ENCODE measurements at regions not wholly inside any gene's neighbourhood (a gene's known extent, or its start where the extent isn't known, plus 50 kb on each side); places are given as distances from the start of the nearest gene placed in this dataset.
"Not testable (repeated sequence)": the region's sequence is repeated elsewhere in the genome, so short reads cannot be mapped to it uniquely, and the experiment has no call there.

DNA sequence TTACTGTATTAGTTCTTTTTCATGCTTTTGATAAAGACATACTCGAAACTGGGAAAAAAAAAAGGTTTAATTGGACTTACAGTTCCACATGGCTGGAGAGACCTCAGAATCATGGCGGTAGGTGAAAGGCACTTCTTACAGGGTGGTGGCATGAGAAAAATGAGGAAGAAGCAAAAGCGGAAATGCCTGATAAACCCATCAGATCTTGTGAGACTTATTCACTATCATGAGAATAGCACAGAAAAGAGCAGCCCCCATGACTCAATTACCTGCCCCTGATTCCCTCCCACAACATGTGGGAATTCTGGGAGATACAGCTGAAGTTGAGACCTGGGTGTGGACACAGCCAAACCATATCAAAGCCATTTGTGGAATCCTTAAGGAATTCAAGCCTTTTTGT, 1238.9 kb downstream of the ADGRL3 start:
- no peak overlapping the region for H3K4me3 Mint-ChIP-seq
- H3K27ac Mint-ChIP-seq: no peak overlapping the region
- H3K27me3 Mint-ChIP-seq: no peaks in the 10 kb centered on the region
- H3K4me1 Mint-ChIP-seq (ENCODE audit: low read depth): no peaks in the 10 kb centered on the region
- no peaks in the 10 kb centered on the region for H3K36me3 Mint-ChIP-seq
- H3K9me3 Mint-ChIP-seq (ENCODE audit: low read depth): peaks cover 24% of the 10 kb centered on the region

DNA sequence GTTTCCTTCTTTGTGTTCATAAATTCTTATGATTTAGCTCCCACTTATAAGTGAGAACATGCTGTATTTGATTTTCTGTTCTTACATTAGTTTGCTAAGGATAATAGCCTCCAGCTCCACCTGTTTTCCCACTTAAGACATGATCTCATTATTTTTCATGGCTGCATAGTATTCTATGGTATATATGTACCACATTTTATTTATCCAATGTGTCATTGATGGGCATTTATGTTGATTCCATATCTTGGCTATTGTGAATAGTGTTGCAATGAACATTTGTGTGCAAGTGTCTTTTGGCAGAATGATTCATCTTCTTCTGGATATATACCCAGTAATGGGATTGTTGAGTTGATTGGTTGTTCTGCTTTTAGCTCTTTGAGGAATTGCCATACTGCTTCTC, 1234.8 kb downstream of the ADGRL3 start:
- H3K36me3 Mint-ChIP-seq: no peaks in the 10 kb centered on the region
- H3K4me3 Mint-ChIP-seq: no peak overlapping the region
- H3K27me3 Mint-ChIP-seq: no peaks in the 10 kb centered on the region

DNA sequence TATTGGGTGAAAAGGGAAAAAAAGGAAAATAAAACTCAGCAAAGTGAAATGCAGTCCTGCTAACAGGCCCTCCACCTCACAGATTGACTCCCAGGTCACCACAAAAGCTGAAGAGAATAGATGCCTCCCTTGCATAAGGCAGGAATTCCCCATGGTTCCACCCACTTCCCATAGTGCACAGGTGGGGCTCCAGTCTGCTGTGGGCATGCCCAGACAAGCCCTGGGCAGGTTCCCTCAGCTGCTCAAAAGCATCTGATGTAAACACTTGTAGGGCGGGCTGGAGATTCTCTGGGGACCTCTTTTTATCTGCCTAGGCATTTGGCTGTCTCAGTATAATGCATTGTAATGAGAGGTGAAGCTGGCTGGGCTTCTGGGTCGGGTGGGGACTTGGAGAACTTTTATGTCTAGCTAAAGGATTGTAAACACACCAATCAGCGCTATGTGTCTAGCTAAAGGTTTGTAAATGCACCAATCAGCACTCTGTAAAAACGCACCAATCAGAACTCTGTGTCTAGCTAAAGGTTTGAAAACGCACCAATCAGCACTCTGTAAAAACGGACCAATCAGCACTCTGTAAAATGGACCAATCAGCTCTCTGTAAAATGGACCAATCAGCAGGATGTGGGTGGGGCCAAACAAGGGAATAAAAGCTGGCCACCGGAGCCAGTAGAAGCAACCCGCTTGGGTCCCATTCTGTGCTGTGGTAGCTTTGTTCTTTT, 1231.5 kb downstream of the ADGRL3 start:
- H3K4me1 Mint-ChIP-seq (ENCODE audit: low read depth); H3K27ac Mint-ChIP-seq; H3K27me3 Mint-ChIP-seq; H3K36me3 Mint-ChIP-seq; H3K4me3 Mint-ChIP-seq: not testable (repeated sequence)
- peaks cover 23% of the 10 kb centered on the region for H3K9me3 Mint-ChIP-seq (ENCODE audit: low read depth)

More for the DNA sequence above, 1234.8 kb downstream of the ADGRL3 start:
- no peaks in the 10 kb centered on the region for H3K4me1 Mint-ChIP-seq (ENCODE audit: low read depth)
- H3K9me3 Mint-ChIP-seq (ENCODE audit: low read depth): peaks cover 19% of the 10 kb centered on the region
- no peak overlapping the region for H3K27ac Mint-ChIP-seq

DNA sequence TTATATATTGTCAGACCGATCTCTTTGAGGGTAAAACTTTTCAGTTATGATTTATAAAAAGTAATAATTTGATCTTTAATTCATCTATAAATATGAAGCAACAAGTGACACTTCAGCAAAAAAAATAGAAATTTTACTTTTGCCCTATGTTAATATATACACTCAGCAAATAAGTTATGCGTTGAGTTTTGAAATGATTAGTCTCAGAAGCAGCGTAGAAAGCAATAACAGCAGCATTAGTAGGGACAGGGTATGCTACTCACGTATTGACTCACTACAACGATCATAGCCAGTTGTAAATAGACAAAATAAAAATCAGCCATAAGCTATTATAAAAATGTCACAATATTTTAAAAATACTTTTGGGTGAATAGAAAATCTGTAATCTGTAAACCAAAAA, 1229.2 kb downstream of the ADGRL3 start:
- H3K4me1 Mint-ChIP-seq (ENCODE audit: low read depth): no peaks in the 10 kb centered on the region
- no peaks in the 10 kb centered on the region for H3K27me3 Mint-ChIP-seq
- peaks cover 14% of the 10 kb centered on the region for H3K9me3 Mint-ChIP-seq (ENCODE audit: low read depth)
- no peaks in the 10 kb centered on the region for H3K36me3 Mint-ChIP-seq
- H3K4me3 Mint-ChIP-seq: no peak overlapping the region
- no peak overlapping the region for H3K27ac Mint-ChIP-seq

DNA sequence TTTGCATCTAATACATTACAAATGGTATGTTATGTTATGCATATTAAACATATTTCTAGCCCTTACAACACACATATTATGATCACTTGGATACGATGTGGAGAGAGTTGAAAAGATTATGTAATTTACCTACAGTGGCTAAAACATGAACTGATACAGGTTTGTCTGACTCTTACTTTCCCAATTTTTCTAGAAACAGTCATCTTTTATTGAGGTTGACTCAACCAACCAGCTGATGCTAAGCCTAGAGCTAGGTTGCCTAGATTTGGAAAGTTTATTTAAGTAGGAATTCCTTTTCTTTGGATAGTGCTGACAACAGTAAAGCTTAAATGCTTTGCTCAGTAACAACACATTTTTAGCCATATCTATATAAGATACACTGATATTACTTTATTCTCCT, 1215.1 kb downstream of the ADGRL3 start:
- Mint-ChIP-seq H3K36me3 (no peaks in the 10 kb centered on the region), H3K9me3 (ENCODE audit: low read depth) (no peaks in the 10 kb centered on the region), H3K4me1 (ENCODE audit: low read depth) (no peaks in the 10 kb centered on the region), H3K4me3 (no peak overlapping the region), H3K27me3 (no peaks in the 10 kb centered on the region), H3K27ac (no peak overlapping the region)

DNA sequence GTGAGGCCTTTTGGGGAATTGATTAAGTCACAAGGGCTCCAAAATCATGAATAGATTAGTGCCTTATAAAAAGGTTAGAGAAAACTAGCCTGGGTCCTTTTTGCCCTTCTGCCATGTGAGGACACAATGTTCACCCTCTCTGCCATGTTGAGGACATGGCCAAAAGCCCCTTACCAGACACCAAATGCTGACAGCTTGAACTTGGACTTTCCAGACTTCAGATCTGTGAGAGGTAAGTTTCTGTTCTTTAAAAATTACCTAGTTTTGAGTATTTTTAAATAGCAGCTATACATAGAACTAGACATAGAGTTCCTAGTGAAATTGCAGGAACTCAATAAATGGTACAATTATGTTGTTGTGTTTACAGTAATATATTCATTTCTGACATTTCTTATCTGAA, 1214.4 kb downstream of the ADGRL3 start:
- Mint-ChIP-seq H3K27ac (no peak overlapping the region), H3K27me3 (no peaks in the 10 kb centered on the region), H3K4me3 (no peak overlapping the region), H3K36me3 (no peaks in the 10 kb centered on the region), H3K9me3 (ENCODE audit: low read depth) (no peaks in the 10 kb centered on the region), H3K4me1 (ENCODE audit: low read depth) (no peaks in the 10 kb centered on the region)

DNA sequence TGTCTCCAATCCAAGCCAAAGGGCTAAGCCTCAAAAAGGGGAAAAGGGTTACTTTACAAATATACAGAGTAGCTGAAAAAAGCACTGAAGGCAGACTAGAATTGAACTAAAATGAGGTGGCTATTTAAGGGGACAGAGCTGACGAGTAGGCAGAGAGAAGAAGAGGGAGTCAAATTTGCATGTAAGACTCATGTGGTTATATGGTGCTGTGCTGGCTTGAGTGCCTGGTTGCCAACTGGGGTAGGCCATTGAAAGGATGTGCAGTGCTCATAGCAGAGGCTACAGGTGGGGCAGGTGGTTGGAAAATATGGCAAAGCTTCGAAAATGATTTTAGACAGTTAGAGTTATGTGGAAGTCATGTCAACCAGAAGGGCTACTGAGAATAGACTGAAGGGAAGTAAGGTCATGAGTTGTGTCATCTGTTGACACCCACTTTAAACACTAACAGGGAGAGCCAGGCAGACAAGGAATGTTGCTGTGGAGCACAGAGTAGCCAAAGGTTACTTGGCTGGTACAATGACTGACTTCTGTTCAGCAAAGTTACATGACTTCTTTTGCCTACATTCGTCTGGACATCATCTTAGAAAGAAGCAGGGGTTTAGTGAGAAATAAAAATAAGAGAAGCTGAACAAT, 1210.4 kb downstream of the ADGRL3 start:
- H3K4me1 Mint-ChIP-seq (ENCODE audit: low read depth): no peaks in the 10 kb centered on the region
- H3K4me3 Mint-ChIP-seq: no peak overlapping the region
- no peaks in the 10 kb centered on the region for H3K9me3 Mint-ChIP-seq (ENCODE audit: low read depth)
- no peak overlapping the region for H3K27ac Mint-ChIP-seq
- H3K27me3 Mint-ChIP-seq: no peaks in the 10 kb centered on the region
- no peaks in the 10 kb centered on the region for H3K36me3 Mint-ChIP-seq

DNA sequence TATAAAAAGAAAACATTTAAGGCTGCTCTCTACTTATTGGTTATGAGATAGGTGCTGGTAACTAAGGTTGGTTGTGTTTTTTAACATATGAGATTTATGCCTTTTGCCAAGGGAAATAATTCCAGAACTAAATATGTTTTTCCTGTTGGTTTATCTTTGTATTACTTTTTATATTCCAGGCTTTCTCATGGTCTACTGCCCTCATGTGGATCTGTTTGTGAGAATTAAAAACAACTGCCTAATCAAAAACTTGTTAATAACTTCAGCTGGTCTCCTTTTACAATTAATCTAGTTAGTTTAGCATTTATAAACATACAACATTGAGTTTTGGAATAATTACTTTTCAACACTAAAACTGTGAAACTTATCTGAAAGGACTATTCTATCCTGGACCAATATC, 1208.3 kb downstream of the ADGRL3 start:
- H3K9me3 Mint-ChIP-seq (ENCODE audit: low read depth): no peaks in the 10 kb centered on the region
- H3K4me1 Mint-ChIP-seq (ENCODE audit: low read depth): no peaks in the 10 kb centered on the region
- no peak overlapping the region for H3K27ac Mint-ChIP-seq
- H3K27me3 Mint-ChIP-seq: no peaks in the 10 kb centered on the region
- H3K36me3 Mint-ChIP-seq: no peaks in the 10 kb centered on the region
- no peak overlapping the region for H3K4me3 Mint-ChIP-seq

DNA sequence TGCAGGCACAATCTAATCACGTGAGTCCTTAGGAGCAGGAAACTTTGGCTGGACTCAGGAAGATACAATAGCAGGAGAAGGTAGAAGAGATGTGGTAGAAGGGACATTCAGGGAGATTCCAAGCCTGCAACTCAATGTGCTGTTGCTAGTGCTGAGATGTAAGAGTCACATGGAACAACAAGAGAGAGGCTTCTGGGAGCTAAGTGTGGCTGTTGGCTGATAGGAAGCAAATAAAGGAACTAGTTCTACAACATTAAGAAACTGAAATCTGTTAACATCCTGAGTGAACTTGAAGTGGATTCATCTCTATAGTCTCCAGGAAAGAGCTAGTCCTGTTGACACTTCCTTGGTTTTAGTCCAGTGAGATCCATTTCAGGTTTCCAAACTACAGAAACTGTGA, 1207.4 kb downstream of the ADGRL3 start:
- Mint-ChIP-seq H3K27me3 (no peaks in the 10 kb centered on the region), H3K9me3 (ENCODE audit: low read depth) (no peaks in the 10 kb centered on the region), H3K4me1 (ENCODE audit: low read depth) (no peaks in the 10 kb centered on the region), H3K27ac (no peak overlapping the region), H3K4me3 (no peak overlapping the region), H3K36me3 (no peaks in the 10 kb centered on the region)

DNA sequence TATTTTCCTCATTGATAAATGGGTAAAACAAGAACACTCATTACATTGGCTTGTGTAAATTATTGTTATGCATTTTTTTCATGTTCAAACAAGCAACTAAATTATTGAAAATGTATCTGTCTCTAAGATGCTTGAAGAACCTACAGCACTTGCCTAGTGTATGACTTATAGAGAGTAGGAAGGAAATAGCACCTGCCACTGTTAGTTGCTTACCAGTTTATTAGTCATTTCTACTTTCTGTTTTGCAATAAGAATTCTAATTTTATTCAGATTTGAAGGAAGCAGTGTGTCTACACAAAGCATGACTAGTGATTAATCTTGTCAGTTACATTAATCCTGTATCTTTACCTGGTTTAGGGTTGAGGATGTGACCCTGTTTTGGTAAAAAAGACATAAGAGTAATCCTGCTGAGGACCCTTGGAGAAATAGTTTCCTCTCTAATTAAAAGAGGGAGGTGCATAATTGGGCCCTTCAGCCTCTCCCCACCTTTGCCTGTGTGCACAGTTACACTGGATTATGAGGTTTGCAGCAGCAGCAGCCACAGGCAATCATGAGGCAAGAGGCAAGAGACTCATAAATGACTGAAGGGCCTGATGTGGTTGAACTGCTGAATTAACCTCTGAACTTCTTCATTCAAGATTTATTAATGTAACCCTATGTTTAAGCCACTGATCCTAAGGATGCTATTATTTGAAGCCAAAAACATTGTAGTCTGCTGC, 1202.1 kb downstream of the ADGRL3 start:
- Mint-ChIP-seq H3K9me3 (ENCODE audit: low read depth) (peaks cover 5% of the 10 kb centered on the region), H3K27me3 (no peaks in the 10 kb centered on the region), H3K36me3 (no peaks in the 10 kb centered on the region), H3K4me1 (ENCODE audit: low read depth) (no peaks in the 10 kb centered on the region), H3K4me3 (no peak overlapping the region), H3K27ac (no peak overlapping the region)

DNA sequence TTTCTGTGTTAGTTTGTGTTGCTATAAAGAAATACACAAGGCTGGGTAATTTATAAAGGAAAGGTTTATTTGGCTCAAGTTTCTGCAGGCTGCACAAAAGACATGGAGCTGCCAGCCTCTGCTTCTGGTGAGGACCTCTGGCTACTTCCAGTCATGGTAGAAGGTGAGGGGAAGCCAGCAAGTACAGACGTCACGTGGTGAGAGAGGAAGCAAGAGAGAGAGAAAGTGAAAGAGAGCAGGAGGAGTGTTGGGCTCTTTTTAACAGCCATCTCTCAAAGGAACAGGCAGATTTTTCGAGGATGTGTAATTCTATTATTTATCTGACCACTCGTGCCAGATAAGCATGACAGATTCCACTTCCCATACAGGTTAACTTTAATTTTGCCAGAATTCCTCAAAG, 1199.1 kb downstream of the ADGRL3 start:
- Mint-ChIP-seq H3K4me3 (no peak overlapping the region), H3K27ac (no peak overlapping the region), H3K9me3 (ENCODE audit: low read depth) (peaks cover 5% of the 10 kb centered on the region), H3K36me3 (no peaks in the 10 kb centered on the region), H3K4me1 (ENCODE audit: low read depth) (no peaks in the 10 kb centered on the region), H3K27me3 (no peaks in the 10 kb centered on the region)

DNA sequence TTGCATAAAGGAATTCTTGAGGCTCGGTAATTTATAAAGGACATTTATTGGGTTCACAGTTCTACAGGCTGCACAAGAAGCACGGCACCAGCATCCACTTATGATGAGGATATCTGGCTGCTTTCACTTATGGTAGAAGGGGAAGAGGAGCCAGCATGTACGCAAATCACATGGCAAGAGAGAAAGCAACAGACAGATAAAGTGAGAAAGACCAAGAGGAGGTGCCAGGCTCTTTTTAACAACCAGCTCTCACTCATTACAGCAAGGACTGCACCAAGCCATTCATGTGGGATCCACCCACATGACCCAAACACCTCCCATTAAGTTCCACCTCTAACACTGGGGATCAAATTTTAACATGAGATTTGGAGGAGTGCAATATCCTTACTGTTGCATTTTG, 1198.2 kb downstream of the ADGRL3 start:
- H3K36me3 Mint-ChIP-seq: no peaks in the 10 kb centered on the region
- no peaks in the 10 kb centered on the region for H3K4me1 Mint-ChIP-seq (ENCODE audit: low read depth)
- peaks cover 5% of the 10 kb centered on the region for H3K9me3 Mint-ChIP-seq (ENCODE audit: low read depth)
- no peak overlapping the region for H3K27ac Mint-ChIP-seq
- H3K27me3 Mint-ChIP-seq: no peaks in the 10 kb centered on the region
- H3K4me3 Mint-ChIP-seq: no peak overlapping the region

DNA sequence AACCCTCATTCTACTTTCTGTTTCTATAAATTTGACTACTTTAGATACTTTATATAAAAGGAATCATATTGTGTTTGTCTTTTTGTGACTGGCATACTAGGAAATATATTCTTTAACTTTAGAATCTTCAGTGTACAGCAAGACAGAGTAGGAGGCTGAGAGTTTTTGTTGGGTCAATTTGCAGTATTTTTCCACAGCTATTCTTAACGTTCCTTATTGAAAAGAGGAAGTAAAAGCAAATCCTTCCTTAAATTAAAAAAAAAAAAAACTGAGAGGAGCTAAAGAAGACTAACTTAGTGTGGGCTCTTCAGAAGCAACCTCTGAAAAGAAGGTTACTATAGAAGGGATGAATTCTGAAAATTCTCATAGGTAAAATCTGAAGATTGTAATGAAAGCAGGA, 1194.6 kb downstream of the ADGRL3 start:
- H3K4me3 Mint-ChIP-seq: no peak overlapping the region
- H3K27me3 Mint-ChIP-seq: no peaks in the 10 kb centered on the region
- H3K36me3 Mint-ChIP-seq: no peaks in the 10 kb centered on the region
- no peak overlapping the region for H3K27ac Mint-ChIP-seq
- no peaks in the 10 kb centered on the region for H3K4me1 Mint-ChIP-seq (ENCODE audit: low read depth)
- H3K9me3 Mint-ChIP-seq (ENCODE audit: low read depth): peaks cover 5% of the 10 kb centered on the region

DNA sequence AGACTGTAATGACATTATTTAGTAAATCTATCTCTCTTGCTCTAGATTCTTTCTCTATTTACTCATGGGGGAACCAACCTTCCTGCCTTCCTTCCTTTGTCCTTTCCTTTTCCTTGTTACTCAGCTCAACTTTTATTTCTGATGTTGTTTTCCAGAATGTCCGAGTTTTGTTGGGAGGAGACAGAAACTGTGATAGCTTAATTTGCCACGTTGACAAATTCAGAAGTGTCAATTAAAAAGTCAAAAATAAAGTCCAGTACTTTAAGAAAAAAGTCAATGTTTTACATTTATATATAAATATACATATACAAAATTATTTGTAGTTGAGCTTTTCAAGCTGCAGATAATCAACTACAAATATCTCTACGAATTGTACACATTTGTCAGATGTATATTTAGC, 1187.7 kb downstream of the ADGRL3 start:
- Mint-ChIP-seq H3K4me3 (no peak overlapping the region), H3K4me1 (ENCODE audit: low read depth) (no peaks in the 10 kb centered on the region), H3K36me3 (no peaks in the 10 kb centered on the region), H3K27me3 (no peaks in the 10 kb centered on the region), H3K27ac (no peak overlapping the region), H3K9me3 (ENCODE audit: low read depth) (peaks cover 4% of the 10 kb centered on the region)

DNA sequence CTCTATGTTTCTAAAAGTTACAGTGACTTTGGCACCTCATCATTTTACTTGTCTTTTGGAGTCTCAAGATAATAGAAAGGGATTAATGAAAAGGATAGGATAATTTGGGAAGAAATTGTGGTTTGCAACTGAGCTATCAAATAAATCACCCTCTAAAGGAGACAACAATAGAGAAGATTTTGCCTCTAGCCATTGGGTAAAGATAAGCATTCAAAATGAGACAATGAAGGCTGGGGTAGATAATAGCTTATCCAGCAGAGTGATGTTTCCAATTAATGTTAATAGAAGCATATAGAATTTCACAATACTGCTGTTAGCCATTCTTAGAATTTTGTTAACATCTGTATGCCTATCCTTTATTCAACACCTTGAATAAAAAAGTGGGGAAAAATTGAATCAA, 1177.6 kb downstream of the ADGRL3 start:
- no peaks in the 10 kb centered on the region for H3K27me3 Mint-ChIP-seq
- no peaks in the 10 kb centered on the region for H3K4me1 Mint-ChIP-seq (ENCODE audit: low read depth)
- no peak overlapping the region for H3K27ac Mint-ChIP-seq
- no peak overlapping the region for H3K4me3 Mint-ChIP-seq
- no peaks in the 10 kb centered on the region for H3K36me3 Mint-ChIP-seq
- H3K9me3 Mint-ChIP-seq (ENCODE audit: low read depth): peaks cover 4% of the 10 kb centered on the region

Data from activated naive CD8-positive, alpha-beta T cell (primary cell).